HEK293 (cell line): ENCODE measurements at regions not wholly inside any gene's neighbourhood (a gene's known extent, or its start where the extent isn't known, plus 50 kb on each side); places are given as distances from the start of the nearest gene placed in this dataset.

ENCODE experiments used
- CTCF ChIA-PET: fragments of 350-600 bp; formaldehyde crosslinking; extraction: SDS; loops from one replicate; lab custom pipeline; 2021; ENCODE audit warnings: antibody characterized with exemption; lab: Yijun Ruan, JAX
- POLR2A ChIA-PET: fragments of 300-600 bp; formaldehyde crosslinking; extraction: SDS; loops from one replicate; lab custom pipeline; 2020; ENCODE audit warnings: antibody characterized with exemption, inconsistent platforms; lab: Yijun Ruan, JAX
- H3K27ac ChIP-seq: fragments of 200-500 bp; sonication (Bioruptor generic); 2 replicates; pipeline ENCODE4 v1.5.1; 2014; ENCODE audit warnings: low read depth, low read length, control low read depth, inconsistent platforms; ENCODE audit errors: extremely low read depth
- H3K36me3 ChIP-seq, 2 experiments: fragments of 200-500 bp in 1 of 2; sonication (Bioruptor generic) in 1 of 2; 1 replicate in 1 of 2; 2 replicates in 1 of 2; pipeline ENCODE4 v1.5.1; 2014 to 2017; ENCODE audit warnings: inconsistent platforms in 2 of 2, low read length in 2 of 2; ENCODE audit not compliant: control insufficient read depth in 2 of 2, insufficient read depth in 1 of 2
- H3K4me1 ChIP-seq: fragments of 200-500 bp; sonication (Bioruptor generic); 2 replicates; pipeline ENCODE4 v1.5.1; 2014; ENCODE audit warnings: mild to moderate bottlenecking, low read length, inconsistent platforms; ENCODE audit not compliant: control insufficient read depth, insufficient read depth
- H3K4me3 ChIP-seq: 2 replicates; pipeline ENCODE4 v1.5.1; 2011; ENCODE audit warnings: low read depth, mild to moderate bottlenecking, control low read depth, low read length, moderate library complexity
- H3K9me3 ChIP-seq: fragments of 200-500 bp; sonication (Bioruptor generic); 2 replicates; pipeline ENCODE4 v1.5.1; 2014; ENCODE audit warnings: low read depth, low read length, inconsistent platforms; ENCODE audit not compliant: control insufficient read depth, insufficient read depth
- BCL6B ChIP-seq: fragments of 450-650 bp; formaldehyde crosslinking; IDR thresholded peaks from 2 replicates; pipeline ENCODE4 v1.5.1; 2017; ENCODE audit warnings: missing biosample characterization, missing genetic modification characterization
- GLIS2 ChIP-seq: fragments of 450-650 bp; formaldehyde crosslinking; IDR thresholded peaks from 2 replicates; pipeline ENCODE4 v1.5.1; 2016; ENCODE audit warnings: missing biosample characterization, missing genetic modification characterization
- YY1 ChIP-seq: fragments of 450-650 bp; formaldehyde crosslinking; IDR thresholded peaks from 2 replicates; pipeline ENCODE4 v1.5.1; 2018; ENCODE audit warnings: missing biosample characterization, missing genetic modification characterization
- ZNF148 ChIP-seq: fragments of 450-650 bp; formaldehyde crosslinking; IDR thresholded peaks from 2 replicates; pipeline ENCODE4 v1.5.0; 2017; ENCODE audit warnings: missing biosample characterization, missing genetic modification characterization, borderline replicate concordance
- ZNF174 ChIP-seq: fragments of 450-650 bp; formaldehyde crosslinking; IDR thresholded peaks from 2 replicates; pipeline ENCODE4 v1.5.0; 2017; ENCODE audit warnings: missing biosample characterization, mild to moderate bottlenecking, missing genetic modification characterization
- ZNF23 ChIP-seq: fragments of 450-650 bp; formaldehyde crosslinking; IDR thresholded peaks from 2 replicates; pipeline ENCODE4 v1.5.1; 2016; ENCODE audit warnings: missing biosample characterization, missing genetic modification characterization, borderline replicate concordance
- ZNF239 ChIP-seq: fragments of 450-650 bp; formaldehyde crosslinking; IDR thresholded peaks from 2 replicates; pipeline ENCODE4 v1.5.1; 2016; ENCODE audit warnings: missing biosample characterization, missing genetic modification characterization
- ZNF280C ChIP-seq: fragments of 450-650 bp; formaldehyde crosslinking; IDR thresholded peaks from 2 replicates; pipeline ENCODE4 v1.5.1; 2016; ENCODE audit warnings: missing biosample characterization, missing genetic modification characterization
- ZNF341 ChIP-seq: fragments of 450-650 bp; formaldehyde crosslinking; IDR thresholded peaks from 2 replicates; pipeline ENCODE4; 2016; ENCODE audit warnings: low read depth, missing biosample characterization, missing genetic modification characterization
- ZNF354C ChIP-seq: fragments of 450-650 bp; formaldehyde crosslinking; IDR thresholded peaks from 2 replicates; pipeline ENCODE4 v1.5.1; 2016; ENCODE audit warnings: missing biosample characterization, missing genetic modification characterization, low read depth, borderline replicate concordance
- ZNF362 ChIP-seq: fragments of 450-650 bp; formaldehyde crosslinking; IDR thresholded peaks from 2 replicates; pipeline ENCODE4 v1.5.1; 2016; ENCODE audit warnings: missing biosample characterization, missing genetic modification characterization
- ZNF404 ChIP-seq: fragments of 450-650 bp; formaldehyde crosslinking; IDR thresholded peaks from 2 replicates; pipeline ENCODE4 v1.5.1; 2017; ENCODE audit warnings: missing biosample characterization, missing genetic modification characterization
- ZNF449 ChIP-seq: fragments of 450-650 bp; formaldehyde crosslinking; IDR thresholded peaks from 2 replicates; pipeline ENCODE4 v1.5.1; 2017; ENCODE audit warnings: missing biosample characterization, mild to moderate bottlenecking, missing genetic modification characterization, moderate library complexity
- ZNF473 ChIP-seq: fragments of 450-650 bp; formaldehyde crosslinking; IDR thresholded peaks from 2 replicates; pipeline ENCODE4 v1.5.1; 2017; ENCODE audit warnings: missing biosample characterization, missing genetic modification characterization
- ZNF48 ChIP-seq: fragments of 450-650 bp; formaldehyde crosslinking; IDR thresholded peaks from 2 replicates; pipeline ENCODE4 v1.5.1; 2016; ENCODE audit warnings: missing biosample characterization, missing genetic modification characterization
- ZNF501 ChIP-seq: fragments of 450-650 bp; formaldehyde crosslinking; IDR thresholded peaks from 2 replicates; pipeline ENCODE4 v1.5.1; 2016; ENCODE audit warnings: missing biosample characterization, missing genetic modification characterization
- ZNF623 ChIP-seq: fragments of 450-650 bp; formaldehyde crosslinking; IDR thresholded peaks from 2 replicates; pipeline ENCODE4 v1.5.1; 2016; ENCODE audit warnings: missing biosample characterization, missing genetic modification characterization
- ZNF654 ChIP-seq: fragments of 450-650 bp; formaldehyde crosslinking; IDR thresholded peaks from 2 replicates; pipeline ENCODE4 v1.5.1; 2016; ENCODE audit warnings: low read depth, missing biosample characterization, missing genetic modification characterization
- ZNF670 ChIP-seq: fragments of 450-650 bp; formaldehyde crosslinking; IDR thresholded peaks from 2 replicates; pipeline ENCODE4 v1.5.1; 2016; ENCODE audit warnings: missing biosample characterization, missing genetic modification characterization, low read depth
- ZNF843 ChIP-seq: fragments of 450-650 bp; formaldehyde crosslinking; IDR thresholded peaks from 2 replicates; pipeline ENCODE4 v1.5.1; 2016; ENCODE audit warnings: missing biosample characterization, missing genetic modification characterization

GRCh38 chr2:103529798-103530502 lies 768.1 kb downstream of the TMEM182 start:
- Histone ChIP-seq H3K4me3 (no peak overlapping the region), H3K9me3 (no peaks in the 10 kb centered on the region), H3K27ac (no peak overlapping the region), H3K36me3 (no peaks in the 10 kb centered on the region), H3K4me1 (no peaks in the 10 kb centered on the region)
- POLR2A ChIA-PET: no interaction called here
- TF ChIP-seq ZNF449 (tag by site-specific recombination) (no peak), BCL6B (tag by site-specific recombination) (no peak), ZNF362 (tag by site-specific recombination) (no peak), ZNF623 (no peak), ZNF670 (tag by site-specific recombination) (no peak), YY1 (no peak), ZNF239 (tag by site-specific recombination) (no peak), ZNF654 (no peak), ZNF48 (tag by site-specific recombination) (no peak), ZNF404 (tag by site-specific recombination) (no peak), ZNF148 (tag by site-specific recombination) (no peak)
- CTCF ChIA-PET: no interaction called here

- CTCF ChIA-PET: no interaction called here
- H3K4me1 ChIP-seq: no peaks in the 10 kb centered on the region
- H3K27ac ChIP-seq: no peak overlapping the region
- POLR2A ChIA-PET: no interaction called here
- TF ChIP-seq GLIS2 (tag by site-specific recombination) (no peak), ZNF501 (tag by site-specific recombination) (no peak), ZNF843 (tag by site-specific recombination) (no peak), ZNF354C (tag by site-specific recombination) (no peak), ZNF473 (tag by site-specific recombination) (no peak), ZNF23 (tag by site-specific recombination) (no peak), ZNF174 (tag by site-specific recombination) (no peak), ZNF404 (tag by site-specific recombination) (no peak), ZNF341 (no peak), ZNF280C (tag by site-specific recombination) (no peak)
- TF ChIP-seq, all 188 proteins: peak for 0
- no peaks in the 10 kb centered on the region for H3K36me3 ChIP-seq
- H3K4me3 ChIP-seq: no peak overlapping the region
- no peaks in the 10 kb centered on the region for H3K9me3 ChIP-seq
These were observed 790.9 kb downstream of the TMEM182 start for GRCh38 chr2:103552775-103553174.
